ENCODE measurements at regions not wholly inside any gene's neighbourhood (a gene's known extent, or its start where the extent isn't known, plus 50 kb on each side); places are given as distances from the start of the nearest gene placed in this dataset.
"Not testable (repeated sequence)": the region's sequence is repeated elsewhere in the genome, so short reads cannot be mapped to it uniquely, and the experiment has no call there.

- DNase-seq, result not testable (repeated sequence)
These were observed 119.2 kb downstream of the SEPTIN14 start for GRCh38 chr7:55743454-55743717.

- DNase-seq, result not testable (repeated sequence)
These were observed 119.7 kb downstream of the SEPTIN14 start for GRCh38 chr7:55742651-55743453.

- not testable (repeated sequence) for DNase-seq
These were observed 120.6 kb downstream of the SEPTIN14 start for GRCh38 chr7:55741721-55742631.

GRCh38 chr7:55740633-55741250, 121.8 kb downstream of the SEPTIN14 start:
- not testable (repeated sequence) for DNase-seq

- not testable (repeated sequence) for DNase-seq
These were observed 122.5 kb downstream of the SEPTIN14 start for GRCh38 chr7:55740053-55740452.

GRCh38 chr7:55736641-55737221, 125.8 kb downstream of the SEPTIN14 start:
- DNase-seq, result not testable (repeated sequence)

GRCh38 chr7:55733241-55734140, 129.1 kb downstream of the SEPTIN14 start:
- DNase-seq, result no peak

- no peak for DNase-seq
These were observed 130.6 kb downstream of the SEPTIN14 start for GRCh38 chr7:55731931-55732330.

- no peak for DNase-seq
These were observed 132.4 kb downstream of the SEPTIN14 start for GRCh38 chr7:55730197-55730596.

GRCh38 chr7:55723621-55723941, 139.0 kb downstream of the SEPTIN14 start:
- DNase-seq, result no peak

GRCh38 chr7:55722874-55723620, 139.5 kb downstream of the SEPTIN14 start:
- DNase-seq, result not testable (repeated sequence)

GRCh38 chr7:55721004-55721403, 141.5 kb downstream of the SEPTIN14 start:
- DNase-seq, result not testable (repeated sequence)

- DNase-seq, result not testable (repeated sequence)
These were observed 143.1 kb upstream of the VOPP1 start for GRCh38 chr7:55715247-55715867.

GRCh38 chr7:55714370-55714769, 142.1 kb upstream of the VOPP1 start:
- DNase-seq, result not testable (repeated sequence)

- not testable (repeated sequence) for DNase-seq
These were observed 138.0 kb upstream of the VOPP1 start for GRCh38 chr7:55710312-55710711.

GRCh38 chr7:55708028-55708427, 135.7 kb upstream of the VOPP1 start:
- not testable (repeated sequence) for DNase-seq

GRCh38 chr7:55707410-55707809, 135.1 kb upstream of the VOPP1 start:
- DNase-seq, result not testable (repeated sequence)

- not testable (repeated sequence) for DNase-seq
These were observed 134.3 kb upstream of the VOPP1 start for GRCh38 chr7:55706451-55707195.

GRCh38 chr7:55705728-55706450, 133.6 kb upstream of the VOPP1 start:
- not testable (repeated sequence) for DNase-seq

All from NCI-H2227 treated with DMSO at 0.1 percent for 48 hours (cell line).